Neuronal stem cell (in vitro differentiated cells): ENCODE measurements at regions not wholly inside any gene's neighbourhood (a gene's known extent, or its start where the extent isn't known, plus 50 kb on each side); places are given as distances from the start of the nearest gene placed in this dataset.

Experiments
- DNase-seq: peaks from one replicate; pipeline ENCODE4 v3.0.0-alpha.2; 2013; ENCODE audit warnings: low spot score
- H2AFZ ChIP-seq: one replicate; pipeline ENCODE4 v1.6.1; 2013; ENCODE audit warnings: mild to moderate bottlenecking, low read length, inconsistent platforms
- H2AK5ac ChIP-seq: 2 replicates; pipeline ENCODE4 v1.6.1; 2013; ENCODE audit warnings: low read depth, mild to moderate bottlenecking, inconsistent platforms, low read length, moderate library complexity, mixed read lengths
- H2BK120ac ChIP-seq: 2 replicates; pipeline ENCODE4 v1.6.1; 2013; ENCODE audit warnings: low read depth, mild to moderate bottlenecking, inconsistent platforms, low read length, moderate library complexity, mixed read lengths
- H2BK12ac ChIP-seq: one replicate; pipeline ENCODE4 v1.6.1; 2013; ENCODE audit warnings: low read length, inconsistent platforms
- H2BK15ac ChIP-seq: 2 replicates; pipeline ENCODE4 v1.6.1; 2013; ENCODE audit warnings: mild to moderate bottlenecking, low read length, inconsistent platforms, mixed read lengths
- H2BK5ac ChIP-seq: one replicate; pipeline ENCODE4 v1.6.1; 2013; ENCODE audit warnings: inconsistent platforms, mild to moderate bottlenecking, low read length, moderate library complexity
- H3K14ac ChIP-seq: one replicate; pipeline ENCODE4 v1.6.1; 2013; ENCODE audit warnings: low read length, inconsistent platforms
- H3K18ac ChIP-seq: 2 replicates; pipeline ENCODE4 v1.6.1; 2013; ENCODE audit warnings: low read length, inconsistent platforms
- H3K23ac ChIP-seq: 2 replicates; pipeline ENCODE4 v1.6.1; 2013; ENCODE audit warnings: low read depth, mild to moderate bottlenecking, mixed read lengths, low read length, inconsistent platforms; ENCODE audit not compliant: poor library complexity
- H3K27ac ChIP-seq: replicated peaks from 3 replicates; pipeline ENCODE4 v1.5.1; 2013; ENCODE audit warnings: low read length, inconsistent platforms
- H3K27me3 ChIP-seq, 3 experiments: 2 replicates each; pipeline ENCODE4 v1.6.1; 2013; ENCODE audit warnings: low read length in 3 of 3, mild to moderate bottlenecking in 2 of 3, inconsistent platforms in 1 of 3, low read depth in 1 of 3, mixed read lengths in 1 of 3, moderate library complexity in 1 of 3; ENCODE audit not compliant: control insufficient read depth in 3 of 3, insufficient read depth in 3 of 3
- H3K36me3 ChIP-seq, 2 donors: replicated peaks in 1 of 2; 2 replicates each; pipeline ENCODE4 v1.6.1; 2013; ENCODE audit warnings: low read length in 2 of 2; ENCODE audit not compliant: control insufficient read depth in 2 of 2, insufficient read depth in 2 of 2
- H3K4ac ChIP-seq: 2 replicates; pipeline ENCODE4 v1.6.1; 2013; ENCODE audit warnings: inconsistent platforms, mild to moderate bottlenecking, low read length, moderate library complexity
- H3K4me1 ChIP-seq, 2 donors: 1 replicate in 1 of 2; 2 replicates in 1 of 2; pipeline ENCODE4 v1.6.1; 2013; ENCODE audit warnings: low read length in 2 of 2, low read depth in 1 of 2; ENCODE audit not compliant: control insufficient read depth in 2 of 2, insufficient read depth in 1 of 2
- H3K4me2 ChIP-seq: one replicate; pipeline ENCODE4 v1.6.1; 2013; ENCODE audit warnings: mild to moderate bottlenecking, low read length, inconsistent platforms; ENCODE audit not compliant: insufficient read depth, poor library complexity, severe bottlenecking
- H3K4me3 ChIP-seq, 2 donors: 2 replicates each; pipeline ENCODE4 v1.5.1; 2013; ENCODE audit warnings: low read length in 2 of 2, mild to moderate bottlenecking in 2 of 2, inconsistent platforms in 1 of 2, moderate library complexity in 1 of 2
- H3K79me1 ChIP-seq: one replicate; pipeline ENCODE4 v1.6.1; 2013; ENCODE audit warnings: low read depth, mild to moderate bottlenecking, inconsistent platforms, low read length, moderate library complexity
- H3K9ac ChIP-seq: one replicate; pipeline ENCODE4 v1.6.1; 2013; ENCODE audit warnings: mild to moderate bottlenecking, low read depth, low read length, inconsistent platforms; ENCODE audit not compliant: poor library complexity
- H3K9me3 ChIP-seq, 2 donors: replicated peaks in 1 of 2; 2 replicates each; pipeline versions ENCODE3 to v1.6.1; 2013; ENCODE audit warnings: low read length in 2 of 2, mild to moderate bottlenecking in 2 of 2, inconsistent platforms in 1 of 2, low read depth in 1 of 2, mixed read lengths in 1 of 2, moderate library complexity in 1 of 2; ENCODE audit not compliant: control insufficient read depth in 2 of 2, insufficient read depth in 1 of 2
- H4K8ac ChIP-seq: one replicate; pipeline ENCODE4 v1.6.1; 2013; ENCODE audit warnings: low read depth, mild to moderate bottlenecking, inconsistent platforms, low read length, moderate library complexity
- H4K91ac ChIP-seq: one replicate; pipeline ENCODE4 v1.6.1; 2013; ENCODE audit warnings: low read length, low read depth, mild to moderate bottlenecking, inconsistent platforms; ENCODE audit not compliant: poor library complexity
- WGBS, 2 donors: extraction: QIAGEN DNeasy Blood & Tissue Kit; methylation state at CpG; one replicate each; pipeline ENCODE4 v1.1.7; 2013; ENCODE audit warnings: missing lambda C conversion rate in 2 of 2, mixed read lengths in 1 of 2; ENCODE audit not compliant: insufficient read length in 2 of 2, insufficient replicate concordance in 1 of 2; ENCODE audit errors: extremely low coverage in 2 of 2; 5-methylcytosine and 5-hydroxymethylcytosine counted together

DNA sequence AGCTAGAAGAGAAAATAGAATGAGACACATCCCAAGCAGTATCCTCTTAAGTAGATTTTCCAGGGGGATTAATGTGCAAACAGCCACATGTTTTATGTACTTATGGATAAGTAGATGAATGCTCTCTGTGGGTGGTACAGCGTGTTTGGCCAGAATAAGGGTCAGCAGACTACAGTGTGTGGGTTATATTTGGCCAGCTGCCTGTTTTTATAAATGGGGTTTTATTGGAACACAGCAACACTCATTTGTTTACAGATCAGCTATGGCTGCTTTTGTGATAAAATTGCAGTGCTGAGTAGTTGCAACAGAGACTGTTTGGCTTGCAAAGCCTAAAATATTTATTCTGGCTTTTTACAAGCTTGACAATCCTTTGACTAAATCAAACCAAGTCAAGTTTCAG is 780.2 kb upstream of the SEL1L start:
- Histone ChIP-seq H4K91ac (no peak overlapping the region), H3K27me3 (no peaks in the 10 kb centered on the region), H3K4me2 (no peak overlapping the region), H2BK5ac (no peak overlapping the region), H3K23ac (no peak overlapping the region), H3K27ac (no peak overlapping the region), H2BK120ac (no peak overlapping the region), H3K18ac (no peak overlapping the region), H2AFZ (no peak overlapping the region), H2AK5ac (no peak overlapping the region), H3K14ac (no peak overlapping the region), H3K9me3 (peaks cover 2 to 3% of the 10 kb centered on the region in 2 donors), H3K4me1 (no peaks in the 10 kb centered on the region), H4K8ac (no peak overlapping the region), H2BK15ac (no peak overlapping the region), H3K4me3 (no peak overlapping the region), H3K4ac (no peak overlapping the region), H3K36me3 (no peaks in the 10 kb centered on the region), H3K9ac (no peak overlapping the region), H2BK12ac (no peak overlapping the region), H3K79me1 (no peaks in the 10 kb centered on the region)
- WGBS, 2 donors, result no CpG with 5 or more reads among the region's 1 CpG
- DNase-seq, result no peak

DNA sequence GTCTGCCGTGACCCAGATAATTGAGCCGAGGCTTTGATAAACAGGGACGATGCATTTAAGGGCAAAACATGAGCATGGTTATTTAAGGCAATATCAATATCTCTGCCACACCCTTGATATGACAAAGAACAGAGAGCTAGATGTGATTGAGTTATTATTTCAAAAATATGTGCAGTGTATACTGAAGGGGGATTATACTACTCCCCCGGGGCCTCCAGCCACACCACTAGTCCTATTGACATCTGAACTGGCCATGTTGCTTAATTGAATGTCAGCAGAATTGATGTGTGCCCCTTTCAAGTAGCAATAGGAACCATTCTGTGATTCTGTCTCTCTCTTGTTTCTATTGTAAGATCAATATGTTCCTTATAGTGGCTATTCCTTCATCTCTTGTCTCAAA is 794.8 kb upstream of the SEL1L start:
- Histone ChIP-seq H3K14ac (no peak overlapping the region), H2AFZ (no peak overlapping the region), H3K27ac (no peak overlapping the region), H4K91ac (no peak overlapping the region), H3K9me3 (peaks cover 0 to 6% of the 10 kb centered on the region in 2 donors), H3K36me3 (no peaks in the 10 kb centered on the region), H3K18ac (no peak overlapping the region), H3K9ac (no peak overlapping the region), H3K4me1 (no peaks in the 10 kb centered on the region), H3K4ac (no peak overlapping the region), H3K27me3 (no peaks in the 10 kb centered on the region), H3K79me1 (no peaks in the 10 kb centered on the region), H2BK120ac (no peak overlapping the region), H2BK15ac (no peak overlapping the region), H2BK5ac (no peak overlapping the region), H2BK12ac (no peak overlapping the region), H2AK5ac (no peak overlapping the region), H4K8ac (no peak overlapping the region), H3K4me3 (no peak overlapping the region), H3K23ac (no peak overlapping the region), H3K4me2 (no peak overlapping the region)
- no CpG with 5 or more reads among the region's 4 CpGs for WGBS, 2 donors
- no peak for DNase-seq

DNA sequence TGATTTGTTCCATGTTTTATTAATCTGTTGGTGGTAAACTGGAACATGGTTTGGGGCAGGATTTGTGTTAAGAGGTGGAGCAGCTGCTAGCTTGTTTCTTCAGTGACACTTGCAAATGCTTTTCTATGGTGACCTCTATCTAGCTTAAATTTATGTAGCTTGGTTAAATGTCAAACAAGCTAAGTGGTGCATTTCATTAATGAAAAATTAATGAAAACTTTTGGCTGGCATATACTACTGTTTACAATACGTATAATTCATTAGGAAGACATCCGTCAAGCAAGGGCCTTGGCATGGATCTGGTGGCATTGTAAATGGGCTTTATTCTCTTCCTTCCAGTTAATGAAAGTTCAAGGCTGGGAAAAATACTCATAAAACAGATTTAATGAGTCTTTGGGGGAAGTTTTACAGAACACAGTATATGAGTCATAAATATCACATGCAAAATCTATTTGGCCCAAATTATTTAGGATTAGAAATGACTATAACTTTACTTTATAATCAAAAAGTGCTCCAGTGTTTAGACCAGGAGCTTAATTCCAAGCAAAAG is 807.7 kb upstream of the SEL1L start:
- Histone ChIP-seq H3K36me3 (no peaks in the 10 kb centered on the region), H3K4ac (no peak overlapping the region)

DNA sequence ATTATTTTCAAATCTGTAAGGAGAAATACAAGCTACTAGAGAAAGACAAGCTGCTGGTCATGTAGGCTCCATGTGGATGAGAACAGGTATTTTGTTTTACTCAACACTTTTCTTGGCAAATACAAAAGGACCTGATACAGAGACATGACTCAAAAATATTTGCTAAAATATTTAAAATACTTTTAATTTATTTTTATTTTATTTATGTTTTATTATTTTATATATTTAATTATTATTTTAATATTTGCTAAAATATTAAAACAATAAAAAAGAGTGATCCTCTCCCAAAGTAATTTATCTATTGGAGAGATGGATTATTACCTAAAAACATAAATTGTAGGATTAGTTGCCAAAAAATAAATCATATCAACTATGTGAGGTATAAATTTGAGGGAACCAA is 808.9 kb upstream of the SEL1L start:
- Histone ChIP-seq H4K8ac (no peak overlapping the region), H3K14ac (no peak overlapping the region), H3K4me3 (no peak overlapping the region), H2BK120ac (no peak overlapping the region), H3K4ac (no peak overlapping the region), H2BK12ac (no peak overlapping the region), H3K9me3 (peaks cover 0 to 2% of the 10 kb centered on the region in 2 donors), H3K4me1 (no peaks in the 10 kb centered on the region), H3K18ac (no peak overlapping the region), H3K36me3 (no peaks in the 10 kb centered on the region), H3K4me2 (no peak overlapping the region), H3K27ac (no peak overlapping the region), H4K91ac (no peak overlapping the region), H3K27me3 (no peaks in the 10 kb centered on the region), H2AK5ac (no peak overlapping the region), H2BK5ac (no peak overlapping the region), H2AFZ (no peak overlapping the region), H2BK15ac (no peak overlapping the region), H3K23ac (no peak overlapping the region), H3K9ac (no peak overlapping the region), H3K79me1 (no peaks in the 10 kb centered on the region)
- DNase-seq, result no peak

More for the DNA sequence above, 807.7 kb upstream of the SEL1L start:
- Histone ChIP-seq H2BK120ac (no peak overlapping the region), H3K27ac (no peak overlapping the region), H3K18ac (no peak overlapping the region), H2BK15ac (no peak overlapping the region), H2AK5ac (no peak overlapping the region), H3K9me3 (peaks cover 0 to 2% of the 10 kb centered on the region in 2 donors), H2AFZ (no peak overlapping the region), H2BK12ac (no peak overlapping the region), H3K14ac (no peak overlapping the region), H2BK5ac (no peak overlapping the region), H3K4me1 (no peaks in the 10 kb centered on the region), H3K9ac (no peak overlapping the region), H4K91ac (no peak overlapping the region), H3K79me1 (no peaks in the 10 kb centered on the region), H3K4me2 (no peak overlapping the region), H3K27me3 (no peaks in the 10 kb centered on the region), H3K4me3 (no peak overlapping the region), H3K23ac (no peak overlapping the region), H4K8ac (no peak overlapping the region)
- DNase-seq, result no peak
- WGBS, 2 donors, result no CpG with 5 or more reads among the region's 2 CpGs
